IPS DF 6.9 (cell line): ENCODE measurements at regions not wholly inside any gene's neighbourhood (a gene's known extent, or its start where the extent isn't known, plus 50 kb on each side); places are given as distances from the start of the nearest gene placed in this dataset.
"Not testable (repeated sequence)": the region's sequence is repeated elsewhere in the genome, so short reads cannot be mapped to it uniquely, and the experiment has no call there.

Experiments
- DNase-seq: peaks from one replicate; pipeline ENCODE4 v3.0.0-alpha.2; 2013; ENCODE audit warnings: low read depth, low spot score
- H3K27ac ChIP-seq: one replicate; pipeline ENCODE4 v1.5.1; 2013; ENCODE audit warnings: low read length, control low read depth
- H3K27me3 ChIP-seq: 2 replicates; pipeline ENCODE4 v1.6.1; 2013; ENCODE audit warnings: mild to moderate bottlenecking, low read length; ENCODE audit not compliant: control insufficient read depth, insufficient read depth
- H3K36me3 ChIP-seq: 2 replicates; pipeline ENCODE4 v1.6.1; 2013; ENCODE audit warnings: low read length; ENCODE audit not compliant: control insufficient read depth, insufficient read depth
- H3K4me1 ChIP-seq: 2 replicates; pipeline ENCODE4 v1.6.1; 2013; ENCODE audit warnings: low read length; ENCODE audit not compliant: control insufficient read depth, insufficient read depth
- H3K4me3 ChIP-seq: 2 replicates; pipeline ENCODE4 v1.5.1; 2013; ENCODE audit warnings: mild to moderate bottlenecking, low read length
- H3K9me3 ChIP-seq: 2 replicates; pipeline ENCODE4 v1.6.1; 2013; ENCODE audit warnings: low read length, inconsistent platforms; ENCODE audit not compliant: control insufficient read depth, insufficient read depth
- WGBS: extraction: QIAGEN DNeasy Blood & Tissue Kit; methylation state at CpG from one replicate; pipeline ENCODE4 v1.1.7; 2013; ENCODE audit warnings: mixed read lengths, missing lambda C conversion rate; ENCODE audit not compliant: insufficient read length, insufficient coverage; 5-methylcytosine and 5-hydroxymethylcytosine counted together

GRCh38 chr6:8165008-8165407, 62.7 kb upstream of the EEF1E1 start:
- H3K4me3 ChIP-seq, H3K27me3 ChIP-seq, DNase-seq, H3K36me3 ChIP-seq, H3K9me3 ChIP-seq, H3K27ac ChIP-seq, H3K4me1 ChIP-seq: not testable (repeated sequence)
- no CpG with 5 or more reads among the region's 17 CpGs for WGBS

- H3K4me1 ChIP-seq, H3K9me3 ChIP-seq, H3K27me3 ChIP-seq, H3K27ac ChIP-seq, DNase-seq, H3K4me3 ChIP-seq, H3K36me3 ChIP-seq: not testable (repeated sequence)
- no CpG with 5 or more reads among the region's 29 CpGs for WGBS
Observed at GRCh38 chr6:8164281-8164680, 61.9 kb upstream of the EEF1E1 start.

GRCh38 chr6:8159966-8160365, 57.6 kb upstream of the EEF1E1 start:
- Histone ChIP-seq H3K4me3 (no peak overlapping the region), H3K4me1 (no peaks in the 10 kb centered on the region), H3K36me3 (no peaks in the 10 kb centered on the region), H3K27me3 (no peaks in the 10 kb centered on the region), H3K9me3 (no peaks in the 10 kb centered on the region), H3K27ac (no peak overlapping the region)
- no CpG with 5 or more reads among the region's 2 CpGs for WGBS
- DNase-seq, result no peak

GRCh38 chr6:8157839-8158238, 55.5 kb upstream of the EEF1E1 start:
- no CpG with 5 or more reads among the region's 3 CpGs for WGBS
- H3K27ac ChIP-seq, result no peak overlapping the region
- no peaks in the 10 kb centered on the region for H3K4me1 ChIP-seq
- H3K27me3 ChIP-seq, result no peaks in the 10 kb centered on the region
- no peaks in the 10 kb centered on the region for H3K9me3 ChIP-seq
- no peak overlapping the region for H3K4me3 ChIP-seq
- H3K36me3 ChIP-seq, result no peaks in the 10 kb centered on the region
- DNase-seq, result no peak

- Histone ChIP-seq H3K27ac (no peak overlapping the region), H3K36me3 (no peaks in the 10 kb centered on the region), H3K4me3 (no peak overlapping the region), H3K9me3 (no peaks in the 10 kb centered on the region), H3K27me3 (no peaks in the 10 kb centered on the region), H3K4me1 (no peaks in the 10 kb centered on the region; the same call in 1 of the 2 replicates)
- WGBS, result no CpG with 5 or more reads among the region's 2 CpGs
- no peak for DNase-seq
Observed at GRCh38 chr6:8155259-8156012, 53.1 kb upstream of the EEF1E1 start.
